ENCODE measurements at regions not wholly inside any gene's neighbourhood (a gene's known extent, or its start where the extent isn't known, plus 50 kb on each side); places are given as distances from the start of the nearest gene placed in this dataset.

DNA sequence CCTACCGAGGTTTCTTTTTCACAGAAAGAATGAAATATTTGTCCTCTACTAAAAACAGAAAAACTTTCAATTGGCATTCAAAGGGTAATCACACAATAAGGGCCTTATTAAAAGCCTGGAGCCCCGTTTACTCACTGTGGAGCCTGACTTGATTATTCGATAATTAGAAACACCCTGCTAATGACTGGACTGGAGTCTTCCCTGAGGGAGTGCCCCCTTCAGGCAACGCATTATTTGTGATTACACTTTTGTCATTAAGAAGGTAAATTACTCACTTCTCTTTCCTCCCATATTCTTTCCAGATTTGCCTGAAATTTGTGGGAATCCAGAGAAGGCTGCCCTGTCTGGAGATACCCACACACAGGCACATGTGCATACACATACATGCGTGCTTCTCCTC lies 444.2 kb upstream of the NPVF start:
- no peaks in the 10 kb centered on the region for H4K20me1 ChIP-seq (ENCODE audit: insufficient read depth)
- TF ChIP-seq, protein P1, sequence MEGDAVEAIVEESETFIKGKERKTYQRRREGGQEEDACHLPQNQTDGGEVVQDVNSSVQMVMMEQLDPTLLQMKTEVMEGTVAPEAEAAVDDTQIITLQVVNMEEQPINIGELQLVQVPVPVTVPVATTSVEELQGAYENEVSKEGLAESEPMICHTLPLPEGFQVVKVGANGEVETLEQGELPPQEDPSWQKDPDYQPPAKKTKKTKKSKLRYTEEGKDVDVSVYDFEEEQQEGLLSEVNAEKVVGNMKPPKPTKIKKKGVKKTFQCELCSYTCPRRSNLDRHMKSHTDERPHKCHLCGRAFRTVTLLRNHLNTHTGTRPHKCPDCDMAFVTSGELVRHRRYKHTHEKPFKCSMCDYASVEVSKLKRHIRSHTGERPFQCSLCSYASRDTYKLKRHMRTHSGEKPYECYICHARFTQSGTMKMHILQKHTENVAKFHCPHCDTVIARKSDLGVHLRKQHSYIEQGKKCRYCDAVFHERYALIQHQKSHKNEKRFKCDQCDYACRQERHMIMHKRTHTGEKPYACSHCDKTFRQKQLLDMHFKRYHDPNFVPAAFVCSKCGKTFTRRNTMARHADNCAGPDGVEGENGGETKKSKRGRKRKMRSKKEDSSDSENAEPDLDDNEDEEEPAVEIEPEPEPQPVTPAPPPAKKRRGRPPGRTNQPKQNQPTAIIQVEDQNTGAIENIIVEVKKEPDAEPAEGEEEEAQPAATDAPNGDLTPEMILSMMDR (conservative IDR thresholded peaks at IDR 0.05): no peak
- no peak for TF ChIP-seq EZH2 (IDR thresholded peaks at IDR 0.05; ENCODE audit: low read depth)
- no peak for DNase-seq
- intact Hi-C loops (cut with micrococcal nuclease; ENCODE audit: unreplicated experiment): no loop called here
- H3K4me1 ChIP-seq (replicated peaks; ENCODE audit: insufficient read depth): no peaks in the 10 kb centered on the region
- ChIA-PET CTCF (no interaction called here), POLR2A (ENCODE audit: unreplicated experiment) (no interaction called here)
- H3K4me3 ChIP-seq: no peak overlapping the region
- no TSS peak for BruUV-seq (replicated peaks)
- no peaks in the 10 kb centered on the region for H3K9me2 ChIP-seq (ENCODE audit: insufficient read depth)
- no peaks in the 10 kb centered on the region for H3K79me2 ChIP-seq (ENCODE audit: low read depth)
- no peak overlapping the region for H2AFZ ChIP-seq
- H3K27me3 ChIP-seq (ENCODE audit: insufficient read depth, low read depth): peaks cover 100% of the 10 kb centered on the region
- no peaks in the 10 kb centered on the region for H3K9me3 ChIP-seq (ENCODE audit: insufficient read depth, low read depth)
- H3K36me3 ChIP-seq (ENCODE audit: low read depth): no peaks in the 10 kb centered on the region
- H3F3A ChIP-seq (ENCODE audit: insufficient read depth, low read depth): no peaks in the 10 kb centered on the region
- no peak overlapping the region for H3K27ac ChIP-seq
- H3K4me2 ChIP-seq: no peak overlapping the region

DNA sequence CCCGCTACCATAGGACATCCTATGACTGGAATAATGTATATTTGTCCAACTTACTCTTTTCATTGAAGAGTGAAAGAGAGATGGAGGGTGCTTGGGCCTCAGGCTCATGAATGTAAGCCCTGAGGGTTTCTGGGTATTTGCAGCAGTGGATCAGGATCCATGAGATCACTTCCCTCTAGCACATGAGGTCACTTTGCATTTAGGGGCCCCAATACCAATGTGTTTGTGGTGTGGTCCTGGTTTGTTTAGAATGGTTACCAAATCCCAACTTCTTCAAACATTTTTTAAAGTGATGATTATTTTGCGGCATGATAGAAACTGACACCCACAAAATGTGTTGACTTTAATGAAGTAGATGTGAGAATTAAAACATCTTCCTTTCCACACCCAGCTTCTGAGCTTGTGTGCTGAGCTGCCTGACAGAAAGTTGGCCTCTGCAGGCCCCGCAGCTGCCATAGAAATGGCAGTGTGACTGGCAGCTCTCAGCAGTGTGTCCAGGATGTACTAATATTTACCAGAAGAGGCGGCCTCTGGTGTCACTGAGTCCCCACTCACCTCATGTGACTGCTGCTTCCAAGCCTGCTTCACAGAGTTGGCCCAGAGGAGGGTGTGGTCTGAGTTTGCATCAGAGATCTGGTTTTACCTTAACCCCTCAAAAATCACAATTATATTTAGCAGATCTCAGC lies 447.6 kb upstream of the NPVF start:
- H3F3A ChIP-seq (ENCODE audit: insufficient read depth, low read depth): no peaks in the 10 kb centered on the region
- TF ChIP-seq EZH2 (IDR thresholded peaks at IDR 0.05; ENCODE audit: low read depth): no peak
- TF ChIP-seq, protein P1 (conservative IDR thresholded peaks at IDR 0.05): no peak
- no peak overlapping the region for H2AFZ ChIP-seq
- no peak overlapping the region for H3K4me2 ChIP-seq
- peaks cover 95% of the 10 kb centered on the region for H3K27me3 ChIP-seq (ENCODE audit: insufficient read depth, low read depth)
- intact Hi-C loops (cut with micrococcal nuclease; ENCODE audit: unreplicated experiment): no loop called here
- no peak overlapping the region for H3K27ac ChIP-seq
- no peak for DNase-seq
- ChIA-PET CTCF (no interaction called here), POLR2A (ENCODE audit: unreplicated experiment) (no interaction called here)
- H4K20me1 ChIP-seq (ENCODE audit: insufficient read depth): no peaks in the 10 kb centered on the region
- no peaks in the 10 kb centered on the region for H3K4me1 ChIP-seq (replicated peaks; ENCODE audit: insufficient read depth)
- no peaks in the 10 kb centered on the region for H3K9me2 ChIP-seq (ENCODE audit: insufficient read depth)
- BruUV-seq (replicated peaks): no TSS peak
- H3K4me3 ChIP-seq: no peak overlapping the region
- H3K9me3 ChIP-seq (ENCODE audit: insufficient read depth, low read depth): no peaks in the 10 kb centered on the region
- no peaks in the 10 kb centered on the region for H3K36me3 ChIP-seq (ENCODE audit: low read depth)
- no peaks in the 10 kb centered on the region for H3K79me2 ChIP-seq (ENCODE audit: low read depth)

DNA sequence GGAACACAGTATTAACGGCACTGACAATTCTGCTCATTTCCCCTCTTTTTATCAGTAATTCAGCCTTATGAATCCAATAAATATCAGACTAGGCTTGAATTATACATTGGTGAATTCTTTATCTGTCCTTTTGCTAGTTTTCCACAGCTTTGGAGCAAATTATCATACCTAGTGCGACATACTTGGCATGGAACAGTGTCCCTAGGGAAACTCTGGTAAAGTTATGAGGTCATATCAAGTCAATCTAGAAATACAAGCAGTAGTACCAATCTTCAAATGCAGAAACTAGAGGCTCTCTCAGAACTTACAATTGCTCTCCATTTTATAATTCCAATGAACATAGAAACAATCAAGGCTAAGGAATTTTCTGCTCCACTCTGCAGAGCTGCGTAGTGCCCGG lies 449.3 kb upstream of the NPVF start:
- CTCF ChIA-PET: no interaction called here
- H3K4me1 ChIP-seq (replicated peaks; ENCODE audit: insufficient read depth): no peaks in the 10 kb centered on the region

More for the DNA sequence above, 449.3 kb upstream of the NPVF start:
- no peak overlapping the region for H2AFZ ChIP-seq
- H3K4me3 ChIP-seq: no peak overlapping the region
- no peaks in the 10 kb centered on the region for H3K9me2 ChIP-seq (ENCODE audit: insufficient read depth)
- BruUV-seq (replicated peaks): no TSS peak
- H3F3A ChIP-seq (ENCODE audit: insufficient read depth, low read depth): no peaks in the 10 kb centered on the region
- no peaks in the 10 kb centered on the region for H3K79me2 ChIP-seq (ENCODE audit: low read depth)
- no peak overlapping the region for H3K27ac ChIP-seq
- intact Hi-C loops (cut with micrococcal nuclease; ENCODE audit: unreplicated experiment): no loop called here
- no peaks in the 10 kb centered on the region for H3K36me3 ChIP-seq (ENCODE audit: low read depth)
- H3K9me3 ChIP-seq (ENCODE audit: insufficient read depth, low read depth): no peaks in the 10 kb centered on the region
- no peak for DNase-seq
- POLR2A ChIA-PET (ENCODE audit: unreplicated experiment): no interaction called here
- no peak overlapping the region for H3K4me2 ChIP-seq
- TF ChIP-seq, protein P1 (conservative IDR thresholded peaks at IDR 0.05): no peak
- no peak for TF ChIP-seq EZH2 (IDR thresholded peaks at IDR 0.05; ENCODE audit: low read depth)
- H4K20me1 ChIP-seq (ENCODE audit: insufficient read depth): no peaks in the 10 kb centered on the region
- peaks cover 93% of the 10 kb centered on the region for H3K27me3 ChIP-seq (ENCODE audit: insufficient read depth, low read depth)
